ENCODE measurements at regions not wholly inside any gene's neighbourhood (a gene's known extent, or its start where the extent isn't known, plus 50 kb on each side); places are given as distances from the start of the nearest gene placed in this dataset.

- TF ChIP-seq CTCF (IDR thresholded peaks at IDR 0.05; ENCODE audit: poor library complexity): no peak
- TF ChIP-seq EZH2 (IDR thresholded peaks at IDR 0.05; ENCODE audit: borderline replicate concordance): no peak
Observed at GRCh38 chr9:110131499-110131898, 76.5 kb downstream of the C9orf152 start.

Measured in hepatocyte (in vitro differentiated cells).